ENCODE measurements at regions not wholly inside any gene's neighbourhood (a gene's known extent, or its start where the extent isn't known, plus 50 kb on each side); places are given as distances from the start of the nearest gene placed in this dataset.

GRCh38 chr2:4656326-4656725, 953.0 kb downstream of the DCDC2C start:
- Mint-ChIP-seq H3K4me1 (no peaks in the 10 kb centered on the region), H3K36me3 (ENCODE audit: insufficient read depth) (no peaks in the 10 kb centered on the region), H3K27me3 (no peaks in the 10 kb centered on the region), H3K27ac (ENCODE audit: low read depth) (no peak overlapping the region), H3K9me3 (peaks cover 19% of the 10 kb centered on the region), H3K4me3 (no peak overlapping the region)
- ATAC-seq (replicated peaks; ENCODE audit: extremely low read depth, poor library complexity, severe bottlenecking) (no peak), DNase-seq (ENCODE audit: low spot score in 2 of 2) (no peak)

GRCh38 chr2:4662161-4662779, 958.9 kb downstream of the DCDC2C start:
- H3K27me3 Mint-ChIP-seq: no peaks in the 10 kb centered on the region
- H3K9me3 Mint-ChIP-seq: peaks cover 6% of the 10 kb centered on the region
- no peak overlapping the region for H3K27ac Mint-ChIP-seq (ENCODE audit: low read depth)
- no peaks in the 10 kb centered on the region for H3K36me3 Mint-ChIP-seq (ENCODE audit: insufficient read depth)
- DNase-seq (ENCODE audit: low spot score in 2 of 2): no peak
- no peaks in the 10 kb centered on the region for H3K4me1 Mint-ChIP-seq
- no peak for ATAC-seq (replicated peaks; ENCODE audit: extremely low read depth, poor library complexity, severe bottlenecking)
- H3K4me3 Mint-ChIP-seq: no peak overlapping the region

- Mint-ChIP-seq H3K27ac (ENCODE audit: low read depth) (no peak overlapping the region), H3K27me3 (no peaks in the 10 kb centered on the region), H3K36me3 (ENCODE audit: insufficient read depth) (no peaks in the 10 kb centered on the region), H3K4me1 (no peaks in the 10 kb centered on the region), H3K9me3 (peaks cover 10% of the 10 kb centered on the region), H3K4me3 (no peak overlapping the region)
- ATAC-seq (replicated peaks; ENCODE audit: extremely low read depth, poor library complexity, severe bottlenecking): no peak
- DNase-seq (ENCODE audit: low spot score in 2 of 2): no peak
Observed at GRCh38 chr2:4668381-4668780, 965.0 kb downstream of the DCDC2C start.

GRCh38 chr2:4670331-4670730, 967.0 kb downstream of the DCDC2C start:
- Mint-ChIP-seq H3K9me3 (peaks cover 10% of the 10 kb centered on the region), H3K4me3 (no peak overlapping the region), H3K27ac (ENCODE audit: low read depth) (no peak overlapping the region), H3K4me1 (no peaks in the 10 kb centered on the region), H3K36me3 (ENCODE audit: insufficient read depth) (no peaks in the 10 kb centered on the region), H3K27me3 (no peaks in the 10 kb centered on the region)
- ATAC-seq (replicated peaks; ENCODE audit: extremely low read depth, poor library complexity, severe bottlenecking) (no peak), DNase-seq (ENCODE audit: low spot score in 2 of 2) (no peak)

GRCh38 chr2:4673025-4673489, 969.7 kb downstream of the DCDC2C start:
- H3K9me3 Mint-ChIP-seq: peaks cover 5% of the 10 kb centered on the region
- no peak overlapping the region for H3K4me3 Mint-ChIP-seq
- H3K4me1 Mint-ChIP-seq: no peaks in the 10 kb centered on the region
- H3K27ac Mint-ChIP-seq (ENCODE audit: low read depth): no peak overlapping the region
- DNase-seq (ENCODE audit: low spot score in 2 of 2) (no peak), ATAC-seq (replicated peaks; ENCODE audit: extremely low read depth, poor library complexity, severe bottlenecking) (no peak)
- no peaks in the 10 kb centered on the region for H3K36me3 Mint-ChIP-seq (ENCODE audit: insufficient read depth)
- no peaks in the 10 kb centered on the region for H3K27me3 Mint-ChIP-seq

- no peaks in the 10 kb centered on the region for H3K36me3 Mint-ChIP-seq (ENCODE audit: insufficient read depth)
- H3K4me3 Mint-ChIP-seq: no peak overlapping the region
- ATAC-seq (replicated peaks; ENCODE audit: extremely low read depth, poor library complexity, severe bottlenecking) (no peak), DNase-seq (ENCODE audit: low spot score in 2 of 2) (no peak)
- H3K9me3 Mint-ChIP-seq: peaks cover 6% of the 10 kb centered on the region
- no peaks in the 10 kb centered on the region for H3K27me3 Mint-ChIP-seq
- no peak overlapping the region for H3K27ac Mint-ChIP-seq (ENCODE audit: low read depth)
- no peaks in the 10 kb centered on the region for H3K4me1 Mint-ChIP-seq
Observed at GRCh38 chr2:4674007-4674406, 970.6 kb downstream of the DCDC2C start.

GRCh38 chr2:4675295-4675694, 971.9 kb downstream of the DCDC2C start:
- no peak for DNase-seq (ENCODE audit: low spot score in 2 of 2)
- peaks cover 11% of the 10 kb centered on the region for H3K9me3 Mint-ChIP-seq
- no peaks in the 10 kb centered on the region for H3K4me1 Mint-ChIP-seq
- no peak overlapping the region for H3K27ac Mint-ChIP-seq (ENCODE audit: low read depth)
- H3K27me3 Mint-ChIP-seq: no peaks in the 10 kb centered on the region
- no peak for ATAC-seq (replicated peaks; ENCODE audit: extremely low read depth, poor library complexity, severe bottlenecking)
- no peaks in the 10 kb centered on the region for H3K36me3 Mint-ChIP-seq (ENCODE audit: insufficient read depth)
- H3K4me3 Mint-ChIP-seq: no peak overlapping the region

- H3K27ac Mint-ChIP-seq (ENCODE audit: low read depth): no peak overlapping the region
- no peak overlapping the region for H3K4me3 Mint-ChIP-seq
- H3K4me1 Mint-ChIP-seq: no peaks in the 10 kb centered on the region
- DNase-seq (ENCODE audit: low spot score in 2 of 2) (no peak), ATAC-seq (replicated peaks; ENCODE audit: extremely low read depth, poor library complexity, severe bottlenecking) (no peak)
- no peaks in the 10 kb centered on the region for H3K36me3 Mint-ChIP-seq (ENCODE audit: insufficient read depth)
- peaks cover 7% of the 10 kb centered on the region for H3K9me3 Mint-ChIP-seq
- H3K27me3 Mint-ChIP-seq: no peaks in the 10 kb centered on the region
Observed at GRCh38 chr2:4678927-4679326, 975.6 kb downstream of the DCDC2C start.

GRCh38 chr2:4679391-4679790, 976.0 kb downstream of the DCDC2C start:
- Mint-ChIP-seq H3K27ac (ENCODE audit: low read depth) (no peak overlapping the region), H3K9me3 (peaks cover 7% of the 10 kb centered on the region), H3K27me3 (no peaks in the 10 kb centered on the region), H3K4me3 (no peak overlapping the region), H3K4me1 (no peaks in the 10 kb centered on the region), H3K36me3 (ENCODE audit: insufficient read depth) (no peaks in the 10 kb centered on the region)
- ATAC-seq (replicated peaks; ENCODE audit: extremely low read depth, poor library complexity, severe bottlenecking) (no peak), DNase-seq (ENCODE audit: low spot score in 2 of 2) (no peak)

GRCh38 chr2:4684921-4685320, 981.5 kb downstream of the DCDC2C start:
- ATAC-seq (replicated peaks; ENCODE audit: extremely low read depth, poor library complexity, severe bottlenecking): no peak

GRCh38 chr2:4690913-4691312, 987.5 kb downstream of the DCDC2C start:
- Mint-ChIP-seq H3K4me1 (no peaks in the 10 kb centered on the region), H3K27me3 (no peaks in the 10 kb centered on the region), H3K36me3 (ENCODE audit: insufficient read depth) (peaks cover 1% of the 10 kb centered on the region), H3K9me3 (peaks cover 22% of the 10 kb centered on the region), H3K4me3 (no peak overlapping the region), H3K27ac (ENCODE audit: low read depth) (no peak overlapping the region)
- DNase-seq (ENCODE audit: low spot score in 2 of 2) (no peak), ATAC-seq (replicated peaks; ENCODE audit: extremely low read depth, poor library complexity, severe bottlenecking) (no peak)

More at GRCh38 chr2:4684921-4685320, 981.5 kb downstream of the DCDC2C start:
- no peak overlapping the region for H3K4me3 Mint-ChIP-seq
- H3K4me1 Mint-ChIP-seq: no peaks in the 10 kb centered on the region
- DNase-seq (ENCODE audit: low spot score in 2 of 2): no peak
- H3K36me3 Mint-ChIP-seq (ENCODE audit: insufficient read depth): no peaks in the 10 kb centered on the region
- H3K27me3 Mint-ChIP-seq: no peaks in the 10 kb centered on the region
- no peak overlapping the region for H3K27ac Mint-ChIP-seq (ENCODE audit: low read depth)
- H3K9me3 Mint-ChIP-seq: peaks cover 6% of the 10 kb centered on the region

- no peak for ATAC-seq (replicated peaks; ENCODE audit: extremely low read depth, poor library complexity, severe bottlenecking)
- Mint-ChIP-seq H3K27me3 (no peaks in the 10 kb centered on the region), H3K4me3 (no peak overlapping the region), H3K4me1 (no peaks in the 10 kb centered on the region), H3K27ac (ENCODE audit: low read depth) (no peak overlapping the region), H3K36me3 (ENCODE audit: insufficient read depth) (peaks cover 1% of the 10 kb centered on the region), H3K9me3 (peaks cover 24% of the 10 kb centered on the region)
- DNase-seq (ENCODE audit: low spot score in 2 of 2): no peak
Observed at GRCh38 chr2:4693266-4693665, 989.9 kb downstream of the DCDC2C start.

- H3K9me3 Mint-ChIP-seq: peaks cover 18% of the 10 kb centered on the region
- DNase-seq (ENCODE audit: low spot score in 2 of 2): no peak
- no peaks in the 10 kb centered on the region for H3K27me3 Mint-ChIP-seq
- no peak for ATAC-seq (replicated peaks; ENCODE audit: extremely low read depth, poor library complexity, severe bottlenecking)
- H3K4me3 Mint-ChIP-seq: no peak overlapping the region
- no peaks in the 10 kb centered on the region for H3K4me1 Mint-ChIP-seq
- H3K27ac Mint-ChIP-seq (ENCODE audit: low read depth): no peak overlapping the region
- H3K36me3 Mint-ChIP-seq (ENCODE audit: insufficient read depth): peaks cover 3% of the 10 kb centered on the region
Observed at GRCh38 chr2:4695281-4695861, 992.0 kb downstream of the DCDC2C start.
